NCI-H69 (cell line): ENCODE measurements at regions not wholly inside any gene's neighbourhood (a gene's known extent, or its start where the extent isn't known, plus 50 kb on each side); places are given as distances from the start of the nearest gene placed in this dataset.

Experiments
- DNase-seq: peaks from one replicate; lab custom pipeline; 2025; lab: John Stamatoyannopoulos, UW

DNA sequence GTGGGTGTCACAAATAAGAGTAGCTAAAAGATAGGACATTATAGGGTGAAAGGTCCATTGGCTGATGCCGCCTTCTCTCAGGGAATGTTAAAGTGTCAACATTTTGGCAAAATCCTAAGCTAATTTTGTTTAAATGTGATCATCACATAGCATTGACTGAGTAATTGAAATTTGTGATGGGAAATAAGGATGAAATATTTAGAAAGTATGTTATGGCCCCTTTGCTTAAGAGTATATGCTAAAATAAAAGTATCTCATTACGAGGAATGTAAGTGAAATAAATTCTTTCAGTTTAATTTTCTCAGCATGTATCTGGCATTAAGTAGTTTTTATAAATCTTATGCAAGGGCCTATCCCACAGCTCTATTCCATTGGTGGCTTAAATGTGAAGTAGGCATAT, 229.2 kb downstream of the PRL start:
- no peak for DNase-seq

DNA sequence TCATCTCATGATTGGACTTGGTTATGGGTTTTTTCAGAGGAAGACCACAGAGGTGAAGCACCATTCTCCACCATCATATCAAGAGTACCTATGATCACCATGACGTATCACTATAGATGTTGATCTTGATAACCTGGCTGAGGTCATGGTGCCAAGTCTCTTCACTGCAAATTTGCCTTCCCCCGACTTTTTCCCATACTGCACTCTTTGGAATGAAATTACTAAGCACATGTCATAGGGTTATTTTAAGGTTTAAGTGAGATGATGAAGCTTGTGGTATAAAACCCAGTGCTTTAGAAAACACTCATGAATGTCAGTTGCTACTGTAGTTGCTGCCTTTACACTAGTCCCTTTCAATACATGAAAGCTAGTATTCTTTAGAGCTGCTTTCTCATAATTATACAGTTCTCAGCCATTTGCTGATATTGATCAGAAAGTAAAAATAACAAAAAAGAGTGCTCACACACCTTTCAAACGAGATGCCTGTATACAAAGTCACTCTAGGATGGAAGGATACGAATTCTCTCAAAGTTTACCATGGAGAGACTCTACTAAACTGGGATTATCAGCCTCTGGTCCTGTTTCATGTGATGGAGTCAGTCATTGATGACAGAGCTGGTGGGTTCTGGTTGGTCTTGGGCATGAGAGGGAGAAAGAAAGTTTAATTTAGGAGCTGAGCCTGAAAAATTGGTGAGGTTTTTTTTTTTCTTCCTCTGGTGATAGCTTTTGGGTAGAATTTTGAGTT, 228.1 kb downstream of the PRL start:
- no peak for DNase-seq

DNA sequence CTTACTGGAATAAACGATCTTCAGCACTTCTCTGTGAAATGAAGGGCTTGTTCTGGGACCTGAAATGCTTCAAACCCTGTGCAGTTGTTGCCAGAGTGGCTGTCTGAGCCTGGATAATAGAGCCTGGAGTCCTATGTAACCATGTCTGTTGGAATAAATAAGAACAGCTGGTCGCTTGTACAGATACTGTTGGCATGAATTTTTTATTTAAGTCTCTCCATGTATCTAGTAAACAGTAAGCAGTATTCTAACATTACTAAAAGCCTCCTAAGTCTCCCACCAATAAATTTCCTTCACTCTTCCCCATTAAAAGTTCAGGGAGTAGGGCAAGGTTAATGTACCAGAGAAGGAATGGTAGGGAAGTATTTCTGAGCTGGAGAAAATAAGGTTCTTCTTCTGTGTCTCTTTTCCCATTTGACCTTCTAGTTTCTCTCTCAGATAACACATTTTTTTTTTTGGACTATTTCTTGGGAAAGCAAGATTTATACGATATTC, 227.5 kb downstream of the PRL start:
- no peak for DNase-seq

DNA sequence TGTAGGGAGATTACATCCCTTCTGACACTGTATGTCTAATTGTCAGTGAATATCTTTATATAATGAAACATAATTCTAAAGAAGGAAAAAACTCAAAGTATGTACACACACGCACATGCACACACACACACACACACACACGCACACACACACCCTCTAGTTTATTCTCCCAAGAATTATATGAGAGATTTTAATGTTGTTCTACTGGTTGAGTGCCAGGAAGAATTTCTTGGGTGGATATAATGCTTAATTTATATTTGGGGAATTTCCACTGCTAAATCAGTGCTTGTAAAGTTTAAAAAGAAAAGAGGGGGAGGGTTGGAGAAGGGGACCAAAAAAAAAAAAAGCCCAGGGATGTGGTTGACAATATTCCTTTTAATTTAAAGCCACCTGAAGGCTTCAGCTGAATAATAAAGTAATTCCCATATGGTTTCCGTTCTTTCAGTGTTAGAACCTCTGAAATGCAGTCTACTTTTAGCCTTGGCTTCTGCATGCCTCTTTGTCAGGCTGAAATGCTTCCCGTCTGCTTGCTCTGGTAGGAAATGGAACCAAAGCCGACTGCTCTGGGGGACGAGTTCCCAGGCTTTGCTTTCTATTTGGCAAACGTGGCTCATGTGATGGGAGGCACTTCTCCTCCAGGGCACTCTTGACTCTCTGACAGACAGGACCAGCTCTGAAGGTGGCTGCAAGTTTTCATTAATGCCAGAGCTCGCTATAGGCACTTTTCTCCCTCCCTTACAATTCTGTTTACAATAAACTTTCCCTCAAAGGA, 225.4 kb downstream of the PRL start:
- no peak for DNase-seq

DNA sequence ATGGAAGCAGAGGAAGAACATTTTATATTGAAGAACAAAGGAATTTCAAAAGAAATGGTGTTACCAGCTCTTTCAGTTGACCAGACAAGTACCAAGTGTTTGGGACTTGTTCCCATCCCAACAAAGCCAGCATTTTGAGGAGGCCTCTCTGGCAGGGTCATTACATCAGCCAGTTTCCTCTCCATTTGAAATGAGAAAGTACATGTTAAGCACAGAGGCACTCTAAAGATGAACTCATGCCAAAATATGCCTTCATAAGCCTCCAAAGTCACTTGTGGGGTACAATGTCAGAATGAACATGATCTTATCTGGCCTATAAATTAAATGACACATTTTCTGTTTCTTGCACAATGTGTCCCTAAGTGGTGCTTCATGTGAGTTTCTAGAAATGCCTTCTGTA, 223.9 kb downstream of the PRL start:
- no peak for DNase-seq

DNA sequence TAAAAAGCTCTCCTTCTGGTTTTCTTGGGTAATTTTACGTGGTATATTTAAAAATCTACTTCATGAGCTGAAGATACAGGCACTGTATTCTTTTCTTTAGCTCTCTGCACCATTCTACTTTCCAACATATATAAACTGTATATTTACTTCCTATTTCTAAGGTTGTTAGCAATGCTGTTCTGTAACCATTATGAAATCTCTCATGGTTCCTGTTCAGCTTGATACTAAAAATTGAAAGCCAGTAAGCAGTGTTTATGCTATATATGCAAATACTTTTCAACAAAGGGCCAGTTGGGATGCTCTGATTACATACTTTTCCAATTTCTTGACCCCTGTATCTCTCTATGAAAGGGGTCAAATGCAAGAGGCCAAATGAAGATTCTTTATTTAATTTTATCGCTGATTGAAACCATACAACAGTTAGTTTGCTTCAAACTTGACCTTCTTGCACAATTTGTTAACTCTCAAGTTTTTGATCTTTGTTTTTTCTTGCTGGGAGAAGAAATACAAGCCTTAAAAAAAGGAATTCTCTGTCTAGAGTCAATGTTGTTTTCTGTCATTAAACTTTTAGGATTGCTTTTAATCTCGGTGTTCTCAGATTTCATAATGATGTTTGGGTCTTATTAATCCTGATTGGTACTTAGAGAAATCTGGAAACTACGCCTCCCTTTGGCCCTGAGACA, 223.2 kb downstream of the PRL start:
- DNase-seq: no peak

DNA sequence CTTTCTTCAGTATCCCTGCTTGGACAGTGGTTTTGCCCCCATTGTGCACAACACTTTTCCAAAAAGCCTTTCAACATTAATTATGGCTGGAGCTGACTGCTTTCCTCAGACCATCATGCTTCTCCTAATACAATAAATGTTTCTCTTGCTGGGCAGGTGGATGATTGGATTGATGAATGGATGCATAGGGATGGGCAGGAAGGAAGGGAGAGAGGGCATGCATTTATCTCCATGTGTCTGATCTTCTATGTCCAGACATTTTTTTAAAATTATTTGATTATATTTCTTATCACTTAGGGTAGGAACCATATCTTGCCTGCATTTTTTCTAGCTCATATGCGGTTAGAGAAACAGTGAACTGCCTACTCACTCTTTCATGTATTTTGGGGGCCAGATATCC, 218.5 kb downstream of the PRL start:
- no peak for DNase-seq

DNA sequence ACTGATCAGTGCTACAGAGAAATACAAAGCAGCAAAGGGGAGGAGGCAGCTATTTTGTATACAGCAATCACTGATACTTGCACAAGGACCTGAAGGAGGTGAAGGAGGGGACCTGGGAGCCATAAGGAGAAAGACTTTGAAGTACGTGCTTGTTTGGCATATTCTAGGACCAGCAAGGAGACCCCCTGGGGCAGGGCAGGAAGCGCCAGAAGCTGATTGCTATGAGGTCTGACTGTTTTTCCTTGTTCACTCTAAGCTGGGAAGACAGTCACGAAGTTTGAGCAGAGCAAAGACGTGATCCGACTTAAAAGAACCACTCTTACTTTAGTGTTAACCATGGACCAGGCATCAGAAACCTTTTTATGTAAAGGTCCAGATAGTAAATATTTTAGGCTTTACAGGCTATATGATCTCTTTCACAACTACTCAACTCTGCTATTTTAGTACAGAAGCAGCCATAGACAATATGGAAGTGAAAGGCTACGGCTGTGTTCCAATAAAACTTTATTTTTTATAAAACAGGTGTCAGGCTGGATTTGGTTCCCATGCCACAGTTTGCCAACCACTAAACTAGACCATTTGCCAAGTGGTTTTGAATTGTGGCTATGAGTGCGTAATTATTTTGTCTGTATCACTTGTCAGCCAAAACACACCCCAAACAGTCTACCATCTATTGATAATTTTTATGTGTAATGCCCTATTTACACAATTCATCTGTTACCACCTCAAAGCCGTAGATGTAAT, 217.9 kb downstream of the PRL start:
- DNase-seq: peak; percentile 23

DNA sequence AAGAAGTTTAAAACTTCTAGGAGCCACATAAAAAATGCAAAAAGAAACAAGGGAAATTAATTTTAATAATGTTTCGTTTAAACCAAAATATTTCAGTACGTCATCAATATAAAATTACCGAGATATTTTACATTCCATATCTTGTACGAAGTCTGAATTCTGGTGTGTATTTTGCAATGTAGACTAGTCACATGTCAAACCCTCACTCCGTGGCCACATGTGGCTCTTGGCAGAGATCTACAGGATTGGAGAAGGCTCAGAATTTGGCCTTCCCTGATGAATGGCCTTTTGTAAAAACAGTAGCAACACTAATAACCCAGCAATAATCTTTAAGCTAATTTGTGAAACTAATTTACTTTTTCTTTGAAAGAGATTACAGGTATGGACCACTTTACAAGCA, 217.1 kb downstream of the PRL start:
- no peak for DNase-seq

DNA sequence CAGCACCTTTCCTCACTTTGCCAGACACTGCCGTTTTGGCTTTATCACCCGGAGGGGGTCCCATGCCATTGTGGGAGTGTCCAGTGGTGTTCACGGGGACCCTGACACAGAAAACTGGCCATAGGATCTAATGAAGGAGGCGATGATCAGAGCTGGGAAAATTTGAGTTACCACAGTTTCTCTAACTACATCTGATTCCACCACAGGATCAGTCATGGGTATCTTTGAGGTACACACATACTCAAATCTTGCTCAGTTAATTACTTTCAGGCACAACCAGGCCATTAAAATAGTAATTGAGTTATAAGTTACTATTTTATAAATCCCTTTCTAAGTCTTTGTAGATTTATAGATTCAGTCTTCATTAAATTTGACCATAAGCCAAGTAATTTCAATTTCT, 215.1 kb downstream of the PRL start:
- DNase-seq: no peak

DNA sequence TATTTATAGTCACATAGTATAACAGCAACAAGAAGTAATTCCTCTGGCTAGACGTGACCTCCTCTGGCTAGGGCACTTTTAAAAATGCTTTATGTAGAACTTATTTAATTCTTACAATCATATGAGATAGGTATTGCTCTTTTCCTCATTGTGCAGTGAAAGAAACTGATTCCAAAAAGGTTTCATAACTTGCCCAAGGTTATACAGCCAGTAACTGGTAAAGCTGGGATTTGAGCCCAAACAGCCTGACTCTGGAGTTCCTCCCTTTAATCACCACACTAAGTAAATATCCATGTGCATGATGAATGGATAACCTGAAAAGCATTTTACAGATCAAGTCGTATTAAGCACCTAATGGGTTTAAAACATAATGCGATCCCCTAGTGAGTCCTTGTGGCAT, 214.6 kb downstream of the PRL start:
- peak; percentile 82 for DNase-seq

DNA sequence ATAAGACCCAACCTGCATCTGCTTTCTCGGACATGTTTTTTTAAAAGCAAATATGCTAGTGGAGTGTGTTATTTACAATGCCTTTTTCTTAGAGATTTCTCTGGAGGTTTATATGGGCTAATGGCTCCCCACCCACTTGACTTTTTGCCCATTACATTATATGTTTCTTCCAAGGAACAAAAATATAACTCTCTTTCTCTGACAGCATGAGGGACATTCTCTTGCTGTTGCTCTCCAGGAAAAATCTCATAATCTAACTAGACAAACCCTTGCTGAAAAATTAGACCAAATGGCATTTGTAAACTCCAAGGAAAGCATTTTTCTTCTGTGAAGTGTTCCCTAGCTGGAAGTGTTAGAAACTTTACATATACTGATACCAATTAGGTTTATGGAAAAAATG, 213.7 kb downstream of the PRL start:
- no peak for DNase-seq

DNA sequence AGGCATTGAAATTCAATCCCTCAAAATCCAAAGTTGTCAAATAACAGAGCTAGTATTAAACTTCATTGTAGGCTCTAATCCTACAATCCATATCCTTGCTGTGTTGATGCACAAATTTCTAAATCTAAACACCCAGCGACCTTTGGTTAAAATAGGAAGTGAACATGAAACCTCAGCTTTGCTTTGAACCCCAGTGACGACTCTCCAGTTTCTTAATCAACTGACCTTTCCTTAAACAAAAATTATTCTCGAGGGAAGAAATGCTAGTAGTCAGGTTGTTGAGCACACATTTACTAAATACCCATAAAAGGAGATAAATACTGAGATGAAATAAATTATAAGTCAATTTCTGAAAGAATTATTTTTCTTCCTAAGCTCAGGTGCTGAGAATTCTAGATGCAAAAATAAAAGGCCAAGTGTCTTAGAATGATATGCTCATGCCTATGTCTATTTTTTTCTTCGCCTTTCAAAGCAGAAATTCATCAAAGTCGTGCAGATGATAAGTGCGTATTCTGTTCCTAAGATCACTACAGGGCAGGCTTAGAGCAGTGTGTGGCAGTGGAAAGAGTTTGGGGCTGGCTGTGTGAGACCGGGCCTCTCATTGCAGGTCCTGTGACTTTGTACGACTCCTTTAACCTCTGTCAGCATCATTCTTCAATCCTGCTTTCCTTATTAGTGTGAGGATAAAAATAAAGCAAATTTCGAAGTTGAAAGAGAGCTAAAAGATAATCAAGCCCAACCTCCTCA, 208.7 kb downstream of the PRL start:
- no peak for DNase-seq

DNA sequence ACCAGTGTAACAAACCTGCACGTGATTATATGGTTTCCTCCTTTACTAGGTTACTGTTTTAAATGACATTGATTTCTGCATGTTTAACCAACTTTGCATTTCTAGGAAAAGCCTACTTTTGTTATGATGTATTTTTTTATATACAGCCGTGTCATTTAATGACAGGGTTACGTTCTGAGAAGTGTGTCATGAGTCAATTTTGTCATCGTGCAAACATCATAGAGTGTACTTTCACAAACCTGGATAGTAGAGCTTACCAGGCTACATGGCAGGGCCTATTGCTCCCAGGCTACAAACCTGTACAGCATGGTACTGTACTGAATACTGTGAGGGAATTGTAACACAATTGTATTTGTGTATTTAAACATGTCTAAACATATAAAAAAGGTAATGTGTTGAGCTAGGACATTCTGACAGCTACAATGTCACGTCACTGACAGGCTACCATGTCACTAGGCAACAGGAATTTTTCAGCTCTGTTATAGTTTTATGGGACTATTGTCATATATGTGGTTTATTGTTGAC, 205.3 kb downstream of the PRL start:
- DNase-seq: no peak

DNA sequence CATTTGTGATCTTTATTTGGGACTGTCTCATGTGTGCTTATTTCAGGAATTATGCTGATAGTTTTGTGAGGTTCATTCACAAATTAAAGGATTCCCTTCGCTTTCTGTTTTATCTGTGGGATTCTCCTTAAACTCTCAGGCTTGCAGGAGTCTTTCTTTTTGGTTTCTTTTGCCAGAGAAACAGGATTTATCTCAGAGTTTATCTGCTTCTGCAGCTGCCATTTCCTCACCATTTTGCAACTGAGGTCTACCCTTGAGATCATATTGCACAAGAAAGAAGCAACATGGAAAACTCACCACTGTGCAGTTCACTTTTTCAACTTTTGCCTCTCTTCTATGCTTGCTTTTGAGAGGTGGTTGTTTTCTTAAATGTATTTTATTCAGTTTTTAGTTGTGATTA, 201.0 kb downstream of the PRL start:
- no peak for DNase-seq

DNA sequence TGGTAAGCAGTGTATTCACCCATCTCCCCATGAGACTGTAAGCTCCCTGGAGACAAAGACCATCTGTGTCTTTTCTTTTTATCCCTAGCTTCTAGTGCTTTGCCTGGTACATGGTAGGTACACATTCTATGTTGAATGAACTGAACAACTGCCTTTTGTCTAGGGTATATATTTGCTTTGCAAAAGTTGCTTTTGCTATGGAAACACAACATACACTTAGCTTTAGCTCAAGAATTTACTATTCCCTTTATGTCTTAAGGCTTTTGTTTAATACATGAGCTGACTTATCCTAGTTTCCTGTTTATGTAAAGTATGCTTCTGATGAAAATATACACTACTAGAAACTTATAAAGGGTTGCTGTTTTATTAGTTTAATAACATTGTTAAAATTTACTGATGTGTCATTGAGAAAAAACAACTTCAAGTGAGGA, 198.2 kb downstream of the PRL start:
- DNase-seq: peak; percentile 97

DNA sequence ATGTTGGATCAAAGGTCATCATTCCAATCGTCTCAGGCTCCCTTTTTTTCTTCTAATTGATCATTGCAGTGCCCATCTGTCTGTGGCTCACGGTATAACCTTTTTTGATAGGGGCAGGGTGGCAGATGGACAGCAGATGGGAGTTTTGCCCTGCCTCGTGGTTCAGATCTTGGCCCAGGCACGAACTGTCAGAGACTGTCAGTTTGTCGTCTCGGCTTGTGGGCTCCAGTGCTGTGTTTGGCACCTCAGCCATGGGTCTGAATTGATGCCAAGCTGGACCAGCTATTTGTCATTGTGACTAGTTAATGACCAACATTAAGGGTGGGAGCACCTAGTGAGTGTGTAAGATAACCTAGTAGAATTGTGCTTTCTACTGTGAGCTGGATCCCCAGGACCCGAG, 197.6 kb downstream of the PRL start:
- peak; percentile 98 for DNase-seq

DNA sequence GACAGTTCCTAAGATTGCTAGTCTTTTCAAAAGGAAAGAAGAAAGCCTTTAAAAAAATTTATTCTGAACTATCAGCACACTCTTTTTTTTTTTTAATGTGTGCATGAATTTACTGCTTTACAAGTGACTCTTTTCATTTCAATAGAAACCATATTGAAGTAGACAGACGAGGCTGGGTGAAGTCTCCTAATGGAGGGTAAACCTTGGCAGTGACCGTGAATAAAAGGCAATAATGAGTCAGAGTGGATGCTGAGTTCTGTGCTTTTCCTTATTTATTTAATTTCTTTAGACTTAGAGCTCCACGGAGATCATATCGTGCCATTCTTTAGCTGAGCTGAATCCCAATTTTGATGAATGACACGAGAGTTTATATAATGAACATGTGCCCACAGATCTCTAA, 196.9 kb downstream of the PRL start:
- peak; percentile 58 for DNase-seq

DNA sequence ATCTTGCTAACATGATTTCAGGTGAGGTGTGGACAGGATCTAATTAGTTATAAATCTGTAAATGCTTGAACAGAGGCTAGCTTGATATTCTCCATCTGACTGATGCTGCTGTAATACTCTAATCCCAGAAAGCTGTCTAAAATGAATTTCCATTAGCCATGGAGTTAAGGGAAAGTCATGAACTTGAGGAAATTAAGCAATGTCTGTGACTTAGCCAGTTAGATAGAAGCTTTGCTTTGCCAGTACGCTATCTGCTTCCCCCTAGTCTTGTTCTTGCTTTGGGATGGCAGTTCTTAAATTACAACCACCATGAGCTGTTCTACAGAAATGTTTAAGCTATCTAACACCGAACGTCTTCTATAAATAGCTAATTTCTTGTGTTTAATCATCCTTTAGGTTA, 195.7 kb downstream of the PRL start:
- DNase-seq: no peak

DNA sequence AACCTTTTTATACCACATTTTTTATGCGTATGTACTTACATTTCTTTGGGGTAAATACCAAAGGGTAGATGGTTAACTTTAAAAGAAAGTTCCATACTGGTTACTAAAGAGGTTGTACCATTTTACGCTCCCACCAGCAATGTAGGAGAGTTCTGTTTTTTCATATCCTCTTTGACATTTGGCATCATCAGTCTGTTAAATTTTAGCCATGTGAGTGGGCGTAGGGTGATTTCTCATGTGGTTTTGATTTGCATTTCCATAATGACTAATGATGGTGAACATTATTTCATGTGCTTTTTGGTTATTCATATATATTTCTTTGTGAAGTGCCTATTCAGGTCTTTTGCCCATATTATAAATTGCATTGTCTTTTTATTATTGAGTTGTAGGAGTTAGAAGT, 194.2 kb downstream of the PRL start:
- DNase-seq: no peak

DNA sequence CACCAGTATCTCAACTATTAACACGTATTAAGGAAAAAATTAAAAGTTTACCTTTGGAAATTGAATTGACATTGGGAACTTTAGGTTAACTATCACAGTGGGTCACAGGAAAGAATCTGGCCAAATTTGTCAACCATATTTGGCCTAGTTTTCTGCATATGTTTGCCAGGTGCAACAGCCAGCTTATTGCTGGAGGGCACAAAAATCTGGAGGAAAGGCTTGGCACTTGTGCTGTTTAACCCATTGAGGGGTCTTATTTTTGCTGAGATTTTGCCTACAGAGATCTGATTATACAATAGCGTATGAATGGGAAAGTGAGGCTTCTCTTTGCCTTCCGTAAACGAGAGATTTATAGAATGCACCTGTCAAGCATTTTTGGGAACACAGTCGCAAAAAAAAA, 190.4 kb downstream of the PRL start:
- DNase-seq: peak; percentile 81
